ENCODE measurements at regions not wholly inside any gene's neighbourhood (a gene's known extent, or its start where the extent isn't known, plus 50 kb on each side); places are given as distances from the start of the nearest gene placed in this dataset.

- DNase-seq (ENCODE audit: low read depth): no peak
Measured at GRCh38 chr10:58451193-58451889, 61.3 kb upstream of the BICC1 start.

GRCh38 chr10:58453105-58453504, 59.6 kb upstream of the BICC1 start:
- DNase-seq (ENCODE audit: low read depth): no peak

- DNase-seq (ENCODE audit: low read depth): no peak
Measured at GRCh38 chr10:58456179-58456578, 56.5 kb upstream of the BICC1 start.

- DNase-seq (ENCODE audit: low read depth): peak; percentile 62
Measured at GRCh38 chr10:58457761-58458616, 54.7 kb upstream of the BICC1 start.

GRCh38 chr10:58459069-58459468, 53.6 kb upstream of the BICC1 start:
- no peak for DNase-seq (ENCODE audit: low read depth)

GRCh38 chr10:58460157-58460556, 52.5 kb upstream of the BICC1 start:
- DNase-seq (ENCODE audit: low read depth): no peak

- DNase-seq (ENCODE audit: low read depth): no peak
Measured at GRCh38 chr10:58462863-58463507, 49.7 kb upstream of the BICC1 start.

Data from RPMI7951 (cell line).